CD4-positive, alpha-beta T cell (primary cell): ENCODE measurements at regions not wholly inside any gene's neighbourhood (a gene's known extent, or its start where the extent isn't known, plus 50 kb on each side); places are given as distances from the start of the nearest gene placed in this dataset.

Source experiments
- ATAC-seq: fragments of 200-7000 bp; cut with Tn5 transposase; one replicate; pipeline ENCODE4 v1.10.0; 2022; ENCODE audit warnings: mild to moderate bottlenecking; ENCODE audit not compliant: poor library complexity
- CTCF ChIA-PET: fragments of 350-600 bp; sonication (Branson Sonifier 250); formaldehyde crosslinking; loops from one replicate; lab custom pipeline; 2021; ENCODE audit warnings: antibody characterized with exemption, inconsistent platforms; lab: Charles Lee
- POLR2A ChIA-PET: fragments of 350-600 bp; sonication (Branson Sonifier 250); formaldehyde crosslinking; loops from one replicate; lab custom pipeline; 2021; ENCODE audit warnings: antibody characterized with exemption, inconsistent platforms; lab: Charles Lee
- DNase-seq, 14 experiments: peaks; one replicate each; pipeline ENCODE4 v3.0.0-alpha.2; 2013 to 2020; ENCODE audit warnings: mixed read lengths in 2 of 14
- H3K27ac ChIP-seq, 2 donors: one replicate each; pipeline versions ENCODE4 v1.5.1 to v1.7.0; 2013; ENCODE audit warnings: low read length in 2 of 2, low read depth in 1 of 2, mild to moderate bottlenecking in 1 of 2
- H3K27me3 ChIP-seq, 2 experiments: 1 replicate in 1 of 2; 2 replicates in 1 of 2; pipeline versions ENCODE4 v1.6.1 to v1.7.0; 2013; ENCODE audit warnings: low read length in 2 of 2, control low read depth in 1 of 2, mild to moderate bottlenecking in 1 of 2, moderate library complexity in 1 of 2; ENCODE audit not compliant: insufficient read depth in 2 of 2, control insufficient read depth in 1 of 2
- H3K36me3 ChIP-seq: one replicate; pipeline ENCODE4 v1.6.1; 2013; ENCODE audit warnings: low read length, control low read depth; ENCODE audit not compliant: insufficient read depth
- H3K4me1 ChIP-seq: one replicate; pipeline ENCODE4 v1.6.1; 2013; ENCODE audit warnings: low read length, control low read depth; ENCODE audit not compliant: insufficient read depth
- H3K4me3 ChIP-seq: one replicate; pipeline ENCODE4 v1.5.1; 2013; ENCODE audit warnings: mild to moderate bottlenecking, low read length, moderate library complexity
- H3K9me3 ChIP-seq, 2 experiments: 1 replicate in 1 of 2; 2 replicates in 1 of 2; pipeline versions ENCODE4 v1.6.1 to v1.7.0; 2013; ENCODE audit warnings: low read length in 2 of 2, mild to moderate bottlenecking in 2 of 2, control low read depth in 1 of 2, moderate library complexity in 1 of 2; ENCODE audit not compliant: control insufficient read depth in 1 of 2, insufficient read depth in 1 of 2
- H3K27ac Mint-ChIP-seq: one replicate; pipeline ENCODE4 v1.8.0; 2020; ENCODE audit warnings: mixed read lengths
- H3K27me3 Mint-ChIP-seq: one replicate; pipeline ENCODE4 v1.8.0; 2021; ENCODE audit warnings: mixed read lengths
- H3K36me3 Mint-ChIP-seq: one replicate; pipeline ENCODE4 v1.8.0; 2021; ENCODE audit warnings: low read depth, mixed read lengths
- H3K4me1 Mint-ChIP-seq: one replicate; pipeline ENCODE4 v1.8.0; 2021; ENCODE audit warnings: low read depth, mixed read lengths
- H3K4me3 Mint-ChIP-seq: one replicate; pipeline ENCODE4 v1.8.0; 2020; ENCODE audit warnings: mild to moderate bottlenecking, mixed read lengths
- H3K9me3 Mint-ChIP-seq: one replicate; pipeline ENCODE4 v1.8.0; 2020; ENCODE audit warnings: mixed read lengths
- CTCF ChIP-seq: fragments of 200-600 bp; IDR thresholded peaks from one replicate; pipeline ENCODE4 v1.8.0; 2022; ENCODE audit warnings: antibody characterized with exemption, mild to moderate bottlenecking
- intact Hi-C, 2 experiments: fragments of 100-400 bp; cut with DNase I in 1 of 2; cut with micrococcal nuclease in 1 of 2; formaldehyde crosslinking; loops; one replicate each; pipeline versions ENCODE4 v1.15.1 to v1.9.0; 2023 to 2025; cut with DNase I, micrococcal nuclease

GRCh38 chr6:74333406-74333805 is 637.4 kb downstream of the CD109 start:
- no peaks in the 10 kb centered on the region for H3K36me3 ChIP-seq
- Mint-ChIP-seq H3K4me1 (no peaks in the 10 kb centered on the region), H3K9me3 (peaks cover 4% of the 10 kb centered on the region), H3K36me3 (no peaks in the 10 kb centered on the region), H3K4me3 (no peak overlapping the region), H3K27me3 (no peaks in the 10 kb centered on the region), H3K27ac (no peak overlapping the region)
- ChIA-PET CTCF (no interaction called here), POLR2A (no interaction called here)
- TF ChIP-seq CTCF = no peak
- ATAC-seq (no peak), DNase-seq (no peak)
- no peak overlapping the region for H3K4me3 ChIP-seq
- no peaks in the 10 kb centered on the region for H3K9me3 ChIP-seq
- H3K4me1 ChIP-seq = no peaks in the 10 kb centered on the region
- intact Hi-C loops = no loop called here
- H3K27ac ChIP-seq = no peak overlapping the region
- H3K27me3 ChIP-seq = no peaks in the 10 kb centered on the region

- Histone ChIP-seq H3K27ac (no peak overlapping the region), H3K9me3 (no peaks in the 10 kb centered on the region), H3K4me1 (no peaks in the 10 kb centered on the region), H3K4me3 (no peak overlapping the region), H3K27me3 (no peaks in the 10 kb centered on the region), H3K36me3 (no peaks in the 10 kb centered on the region)
- Mint-ChIP-seq H3K4me1 (no peaks in the 10 kb centered on the region), H3K27ac (no peak overlapping the region), H3K36me3 (no peaks in the 10 kb centered on the region), H3K9me3 (no peaks in the 10 kb centered on the region), H3K27me3 (no peaks in the 10 kb centered on the region), H3K4me3 (no peak overlapping the region)
- TF ChIP-seq CTCF = no peak
- ChIA-PET POLR2A (no interaction called here), CTCF (no interaction called here)
- no peak for ATAC-seq
- DNase-seq = no peak
- intact Hi-C loops = no loop called here
Measured at GRCh38 chr6:74320715-74321114, 624.7 kb downstream of the CD109 start.

- no peaks in the 10 kb centered on the region for H3K9me3 ChIP-seq
- Mint-ChIP-seq H3K27me3 (no peaks in the 10 kb centered on the region), H3K4me1 (no peaks in the 10 kb centered on the region), H3K9me3 (no peaks in the 10 kb centered on the region), H3K4me3 (no peak overlapping the region), H3K36me3 (no peaks in the 10 kb centered on the region), H3K27ac (no peak overlapping the region)
- H3K27ac ChIP-seq = no peak overlapping the region
- ATAC-seq = no peak
- H3K4me1 ChIP-seq = no peaks in the 10 kb centered on the region
- DNase-seq = no peak
- CTCF ChIA-PET = no interaction called here
- H3K36me3 ChIP-seq = no peaks in the 10 kb centered on the region
- no peak overlapping the region for H3K4me3 ChIP-seq
- no peak for TF ChIP-seq CTCF
- intact Hi-C loops = no loop called here
- no peaks in the 10 kb centered on the region for H3K27me3 ChIP-seq
- POLR2A ChIA-PET = no interaction called here
Measured at GRCh38 chr6:74320074-74320473, 624.1 kb downstream of the CD109 start.
